IMR-90 (cell line): ENCODE measurements at regions not wholly inside any gene's neighbourhood (a gene's known extent, or its start where the extent isn't known, plus 50 kb on each side); places are given as distances from the start of the nearest gene placed in this dataset.

ENCODE experiments used
- ATAC-seq: fragments of 200-7000 bp; cut with Tn5 transposase; 2 replicates; pipeline ENCODE4 v1.9.1; 2020; ENCODE audit warnings: low read depth, mild to moderate bottlenecking, moderate library complexity
- BruUV-seq: library from RNA; stranded (reverse); fragments of 400-500 nt; replicated peaks from 2 replicates; lab custom pipeline; 2021; lab: Mats Ljungman, UMichigan
- CTCF ChIA-PET: fragments of 300-600 bp; formaldehyde crosslinking; extraction: SDS; loops from one replicate; lab custom pipeline; 2021; ENCODE audit warnings: antibody characterized with exemption; lab: Yijun Ruan, JAX
- POLR2A ChIA-PET: fragments of 300-600 bp; sonication (Branson Sonifier 250); formaldehyde crosslinking; loops from one replicate; lab custom pipeline; 2022; ENCODE audit warnings: antibody characterized with exemption; ENCODE audit not compliant: unreplicated experiment; lab: Charles Lee
- DNase-seq: peaks from one replicate; pipeline ENCODE4 v3.0.0; 2013
- H2AFZ ChIP-seq: replicated peaks from 2 replicates; pipeline ENCODE3; 2013; ENCODE audit warnings: low read length, mild to moderate bottlenecking; ENCODE audit not compliant: poor library complexity
- H2AK5ac ChIP-seq: 2 replicates; pipeline ENCODE4 v1.6.1; 2013; ENCODE audit warnings: low read depth, low read length, inconsistent platforms
- H2AK9ac ChIP-seq: replicated peaks from 2 replicates; pipeline ENCODE3; 2013; ENCODE audit warnings: mild to moderate bottlenecking, low read depth, low read length, moderate library complexity; ENCODE audit not compliant: poor library complexity
- H2BK120ac ChIP-seq: 2 replicates; pipeline ENCODE4 v1.6.1; 2013; ENCODE audit warnings: low read depth, low read length, inconsistent platforms
- H2BK15ac ChIP-seq: 3 replicates; pipeline ENCODE4 v1.6.1; 2013; ENCODE audit warnings: low read depth, low read length, inconsistent platforms
- H2BK20ac ChIP-seq: 2 replicates; pipeline ENCODE4 v1.6.1; 2013; ENCODE audit warnings: low read depth, mild to moderate bottlenecking, inconsistent platforms, low read length, moderate library complexity
- H2BK5ac ChIP-seq: 2 replicates; pipeline ENCODE4 v1.6.1; 2013; ENCODE audit warnings: mild to moderate bottlenecking, low read depth, low read length, inconsistent platforms; ENCODE audit not compliant: poor library complexity, severe bottlenecking
- H3K14ac ChIP-seq: replicated peaks from 2 replicates; pipeline ENCODE4 v1.6.1; 2013; ENCODE audit warnings: low read depth, low read length, inconsistent platforms
- H3K18ac ChIP-seq: 2 replicates; pipeline ENCODE4 v1.6.1; 2013; ENCODE audit warnings: low read depth, low read length, control low read depth
- H3K23ac ChIP-seq: 2 replicates; pipeline ENCODE4 v1.6.1; 2013; ENCODE audit warnings: low read depth, low read length, inconsistent platforms
- H3K27ac ChIP-seq: 2 replicates; pipeline ENCODE4 v1.5.1; 2013; ENCODE audit warnings: mild to moderate bottlenecking, control low read depth, low read length; ENCODE audit not compliant: insufficient read depth
- H3K27me3 ChIP-seq: 2 replicates; pipeline ENCODE4 v1.6.1; 2013; ENCODE audit warnings: low read length; ENCODE audit not compliant: control insufficient read depth, insufficient read depth
- H3K36me3 ChIP-seq: 2 replicates; pipeline ENCODE4 v1.6.1; 2013; ENCODE audit warnings: low read length, mixed read lengths; ENCODE audit not compliant: control insufficient read depth, insufficient read depth
- H3K4ac ChIP-seq: 2 replicates; pipeline ENCODE4 v1.6.1; 2013; ENCODE audit warnings: low read depth, low read length, inconsistent platforms
- H3K4me1 ChIP-seq: 2 replicates; pipeline ENCODE4 v1.6.1; 2013; ENCODE audit warnings: low read length, mixed read lengths; ENCODE audit not compliant: control insufficient read depth, insufficient read depth
- H3K4me2 ChIP-seq: 2 replicates; pipeline ENCODE4 v1.6.1; 2013; ENCODE audit warnings: low read depth, mild to moderate bottlenecking, control low read depth, low read length, moderate library complexity
- H3K4me3 ChIP-seq: 2 replicates; pipeline ENCODE4 v1.5.1; 2013; ENCODE audit warnings: low read depth, mild to moderate bottlenecking, control low read depth, low read length, moderate library complexity; ENCODE audit not compliant: insufficient read depth
- H3K56ac ChIP-seq: 2 replicates; pipeline ENCODE4 v1.6.1; 2013; ENCODE audit warnings: low read length, inconsistent platforms; ENCODE audit not compliant: insufficient read depth; ENCODE audit errors: extremely low read depth
- H3K79me1 ChIP-seq, 2 experiments: 2 replicates each; pipeline ENCODE4 v1.6.1; 2013; ENCODE audit warnings: low read length in 2 of 2, inconsistent platforms in 1 of 2, low read depth in 1 of 2
- H3K9ac ChIP-seq: 2 replicates; pipeline ENCODE4 v1.6.1; 2013; ENCODE audit warnings: low read depth, low read length, control low read depth
- H3K9me1 ChIP-seq: 2 replicates; pipeline ENCODE4 v1.6.1; 2013; ENCODE audit warnings: low read length, inconsistent platforms; ENCODE audit not compliant: insufficient read depth
- H3K9me3 ChIP-seq: 2 replicates; pipeline ENCODE4 v1.6.1; 2013; ENCODE audit warnings: low read length; ENCODE audit not compliant: control insufficient read depth, insufficient read depth
- H4K20me1 ChIP-seq: 2 replicates; pipeline ENCODE4 v1.6.1; 2013; ENCODE audit warnings: low read length, inconsistent platforms; ENCODE audit not compliant: insufficient read depth
- H4K5ac ChIP-seq: 2 replicates; pipeline ENCODE4 v1.6.1; 2013; ENCODE audit warnings: mild to moderate bottlenecking, low read depth, low read length, control low read depth
- H4K8ac ChIP-seq, 2 experiments: 2 replicates each; pipeline ENCODE4 v1.6.1; 2013; ENCODE audit warnings: low read depth in 2 of 2, low read length in 2 of 2, control low read depth in 1 of 2, inconsistent platforms in 1 of 2
- H4K91ac ChIP-seq: 2 replicates; pipeline ENCODE4 v1.6.1; 2013; ENCODE audit warnings: low read depth, low read length, inconsistent platforms; ENCODE audit not compliant: insufficient read depth
- CEBPB ChIP-seq: IDR thresholded peaks from 2 replicates; pipeline ENCODE4 v1.6.1; 2012; ENCODE audit warnings: low read depth, low read length, improper control_type of control experiment
- SMC3 ChIP-seq: fragments of 150-350 bp; IDR thresholded peaks from 2 replicates; pipeline ENCODE4 v1.6.1; 2016; ENCODE audit warnings: low read depth, mild to moderate bottlenecking, antibody characterized with exemption, low read length, moderate library complexity
- WGBS, 2 experiments: methylation state at CpG; one replicate each; pipeline versions ENCODE4 v1.1.5 to v1.1.7; 2013; ENCODE audit warnings: missing lambda C conversion rate in 2 of 2; ENCODE audit not compliant: insufficient read length in 1 of 2; ENCODE audit errors: extremely low coverage in 2 of 2; 5-methylcytosine and 5-hydroxymethylcytosine counted together
- dilution Hi-C: fragments of 300-500 bp; cut with HindIII; formaldehyde crosslinking; loops from one replicate; pipeline ENCODE4 v1.14.3; 2018; ENCODE audit warnings: low sequenced_read_pairs; ENCODE audit not compliant: unreplicated experiment
- in situ Hi-C: fragments of 300-500 bp; cut with MboI; formaldehyde crosslinking; loops from 3 replicates; pipeline ENCODE4 v1.14.3; 2019; ENCODE audit warnings: low sequenced_read_pairs, inconsistent platforms, mixed read lengths
- intact Hi-C: fragments of 100-400 bp; cut with micrococcal nuclease; formaldehyde crosslinking; loops from 2 replicates; pipeline ENCODE4 v1.10.0; 2022

- no peak overlapping the region for H4K8ac ChIP-seq
- H3K18ac ChIP-seq = no peak overlapping the region
- no peak overlapping the region for H4K5ac ChIP-seq
- H3K9me1 ChIP-seq = no peaks in the 10 kb centered on the region
- ChIA-PET CTCF (no interaction called here), POLR2A (no interaction called here)
- intact Hi-C loops (no loop called here), in situ Hi-C loops (no loop called here), dilution Hi-C loops (no loop called here)
- no peak overlapping the region for H3K4me2 ChIP-seq
- no peak overlapping the region for H2AK9ac ChIP-seq
- H3K27ac ChIP-seq = no peak overlapping the region
- no peaks in the 10 kb centered on the region for H3K4me1 ChIP-seq
- no peak overlapping the region for H3K4me3 ChIP-seq
- H3K14ac ChIP-seq = no peak overlapping the region
- H3K27me3 ChIP-seq = no peaks in the 10 kb centered on the region
- H3K4ac ChIP-seq = no peak overlapping the region
- TF ChIP-seq SMC3 = no peak
- no peak for TF ChIP-seq CEBPB
- H2AK5ac ChIP-seq = no peak overlapping the region
- no peak overlapping the region for H4K91ac ChIP-seq
- peaks cover 11% of the 10 kb centered on the region; the same call in 1 of the 2 replicates for H3K9me3 ChIP-seq
- no peaks in the 10 kb centered on the region for H4K20me1 ChIP-seq
- no CpG with 5 or more reads among the region's 2 CpGs for WGBS, 2 experiments
- no peak overlapping the region for H2BK20ac ChIP-seq
- H2BK15ac ChIP-seq = no peak overlapping the region
- no peak overlapping the region for H3K9ac ChIP-seq
- H2BK5ac ChIP-seq = no peak overlapping the region
- ATAC-seq = no peak
- H2AFZ ChIP-seq = no peak overlapping the region
- H3K56ac ChIP-seq = no peak overlapping the region
- no peak overlapping the region for H3K23ac ChIP-seq
- H3K36me3 ChIP-seq = no peaks in the 10 kb centered on the region
- DNase-seq = no peak
- no TSS peak for BruUV-seq
- no peaks in the 10 kb centered on the region for H3K79me1 ChIP-seq
- no peak overlapping the region for H2BK120ac ChIP-seq
Measured at GRCh38 chr12:103102225-103102744, 144.8 kb downstream of the ASCL1 start.
